ENCODE measurements at regions not wholly inside any gene's neighbourhood (a gene's known extent, or its start where the extent isn't known, plus 50 kb on each side); places are given as distances from the start of the nearest gene placed in this dataset.

GRCh38 chr3:167899093-167899492 is 163.6 kb downstream of the SERPINI1 start:
- Histone ChIP-seq H3F3A (ENCODE audit: insufficient read depth, low read length, poor library complexity, severe bottlenecking) (no peaks in the 10 kb centered on the region), H3K36me3 (ENCODE audit: insufficient read depth, low read length) (no peaks in the 10 kb centered on the region), H4K20me1 (ENCODE audit: insufficient read depth) (no peaks in the 10 kb centered on the region), H2AFZ (ENCODE audit: low read depth, low read length) (no peak overlapping the region), H3K27ac (ENCODE audit: low read length) (no peak overlapping the region), H3K9me3 (ENCODE audit: low read length) (no peaks in the 10 kb centered on the region), H3K9ac (ENCODE audit: low read length) (no peak overlapping the region), H3K79me2 (replicated peaks; ENCODE audit: insufficient read depth, low read length) (no peaks in the 10 kb centered on the region), H3K27me3 (ENCODE audit: insufficient read depth, low read depth, low read length) (no peaks in the 10 kb centered on the region), H3K4me3 (ENCODE audit: low read length) (no peak overlapping the region), H3K4me2 (ENCODE audit: low read length) (no peak overlapping the region), H3K9me2 (ENCODE audit: insufficient read depth, low read length) (no peaks in the 10 kb centered on the region)
- TF ChIP-seq EP300 (conservative IDR thresholded peaks at IDR 0.05; ENCODE audit: poor library complexity, severe bottlenecking) (no peak), EZH2 (IDR thresholded peaks at IDR 0.05; ENCODE audit: borderline replicate concordance, insufficient read depth, low read length, poor library complexity, severe bottlenecking) (no peak), SMC3 (conservative IDR thresholded peaks at IDR 0.05; ENCODE audit: poor library complexity) (no peak), POLR2AphosphoS5 (IDR thresholded peaks at IDR 0.05) (no peak), RAD21 (conservative IDR thresholded peaks at IDR 0.05) (no peak), REST (IDR thresholded peaks at IDR 0.05; ENCODE audit: borderline replicate concordance) (no peak), TAF1 (IDR thresholded peaks at IDR 0.05; ENCODE audit: low read depth) (no peak), CTCF (IDR thresholded peaks at IDR 0.05; ENCODE audit: poor library complexity, severe bottlenecking) (no peak), MXI1 (conservative IDR thresholded peaks at IDR 0.05; ENCODE audit: poor library complexity, severe bottlenecking) (no peak)

GRCh38 chr3:167898091-167898490 is 162.6 kb downstream of the SERPINI1 start:
- no peaks in the 10 kb centered on the region for H3K79me2 ChIP-seq (replicated peaks; ENCODE audit: insufficient read depth, low read length)
- H3K9me2 ChIP-seq (ENCODE audit: insufficient read depth, low read length) = no peaks in the 10 kb centered on the region
- no peak overlapping the region for H3K4me2 ChIP-seq (ENCODE audit: low read length)
- H3K4me3 ChIP-seq (ENCODE audit: low read length) = no peak overlapping the region
- TF ChIP-seq EP300 (conservative IDR thresholded peaks at IDR 0.05; ENCODE audit: poor library complexity, severe bottlenecking) (no peak), RAD21 (conservative IDR thresholded peaks at IDR 0.05) (no peak), POLR2AphosphoS5 (IDR thresholded peaks at IDR 0.05) (no peak), MXI1 (conservative IDR thresholded peaks at IDR 0.05; ENCODE audit: poor library complexity, severe bottlenecking) (no peak), SMC3 (conservative IDR thresholded peaks at IDR 0.05; ENCODE audit: poor library complexity) (no peak), CTCF (IDR thresholded peaks at IDR 0.05; ENCODE audit: poor library complexity, severe bottlenecking) (no peak), REST (IDR thresholded peaks at IDR 0.05; ENCODE audit: borderline replicate concordance) (no peak), TAF1 (IDR thresholded peaks at IDR 0.05; ENCODE audit: low read depth) (no peak), EZH2 (IDR thresholded peaks at IDR 0.05; ENCODE audit: borderline replicate concordance, insufficient read depth, low read length, poor library complexity, severe bottlenecking) (no peak)
- no peaks in the 10 kb centered on the region for H3K36me3 ChIP-seq (ENCODE audit: insufficient read depth, low read length)
- H3K27me3 ChIP-seq (ENCODE audit: insufficient read depth, low read depth, low read length) = no peaks in the 10 kb centered on the region
- no peak overlapping the region for H2AFZ ChIP-seq (ENCODE audit: low read depth, low read length)
- H3K27ac ChIP-seq (ENCODE audit: low read length) = no peak overlapping the region
- H3K9me3 ChIP-seq (ENCODE audit: low read length) = no peaks in the 10 kb centered on the region
- no peaks in the 10 kb centered on the region for H4K20me1 ChIP-seq (ENCODE audit: insufficient read depth)
- H3K9ac ChIP-seq (ENCODE audit: low read length) = no peak overlapping the region
- H3F3A ChIP-seq (ENCODE audit: insufficient read depth, low read length, poor library complexity, severe bottlenecking) = no peaks in the 10 kb centered on the region

Measured in neural cell (in vitro differentiated cells).